ENCODE measurements at regions not wholly inside any gene's neighbourhood (a gene's known extent, or its start where the extent isn't known, plus 50 kb on each side); places are given as distances from the start of the nearest gene placed in this dataset.

DNA sequence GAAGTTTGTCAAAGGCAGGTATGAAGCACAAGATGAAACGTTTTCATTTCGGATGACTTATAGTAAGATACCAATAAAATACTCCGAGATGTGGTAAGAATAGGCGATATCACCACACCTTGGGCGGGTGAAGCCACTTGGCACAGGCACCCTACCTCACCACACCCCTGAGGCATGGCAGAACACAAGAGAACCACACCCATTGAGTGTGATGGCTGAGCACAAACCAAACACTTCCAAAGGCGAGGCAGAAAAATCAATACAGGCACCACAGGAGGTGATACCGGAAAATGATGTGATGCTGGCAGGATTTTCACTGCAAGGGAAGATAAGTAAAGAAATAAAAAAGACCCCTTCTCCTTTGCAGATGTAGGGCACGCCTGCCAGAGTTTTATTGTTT, 332.9 kb upstream of the PRDM1 start:
- H3K27ac ChIP-seq, result no peak overlapping the region
- no peak for DNase-seq
- ATAC-seq, result no peak

GRCh38 chr6:105750089-105750488, 336.0 kb upstream of the PRDM1 start:
- TF ChIP-seq, protein P1, sequence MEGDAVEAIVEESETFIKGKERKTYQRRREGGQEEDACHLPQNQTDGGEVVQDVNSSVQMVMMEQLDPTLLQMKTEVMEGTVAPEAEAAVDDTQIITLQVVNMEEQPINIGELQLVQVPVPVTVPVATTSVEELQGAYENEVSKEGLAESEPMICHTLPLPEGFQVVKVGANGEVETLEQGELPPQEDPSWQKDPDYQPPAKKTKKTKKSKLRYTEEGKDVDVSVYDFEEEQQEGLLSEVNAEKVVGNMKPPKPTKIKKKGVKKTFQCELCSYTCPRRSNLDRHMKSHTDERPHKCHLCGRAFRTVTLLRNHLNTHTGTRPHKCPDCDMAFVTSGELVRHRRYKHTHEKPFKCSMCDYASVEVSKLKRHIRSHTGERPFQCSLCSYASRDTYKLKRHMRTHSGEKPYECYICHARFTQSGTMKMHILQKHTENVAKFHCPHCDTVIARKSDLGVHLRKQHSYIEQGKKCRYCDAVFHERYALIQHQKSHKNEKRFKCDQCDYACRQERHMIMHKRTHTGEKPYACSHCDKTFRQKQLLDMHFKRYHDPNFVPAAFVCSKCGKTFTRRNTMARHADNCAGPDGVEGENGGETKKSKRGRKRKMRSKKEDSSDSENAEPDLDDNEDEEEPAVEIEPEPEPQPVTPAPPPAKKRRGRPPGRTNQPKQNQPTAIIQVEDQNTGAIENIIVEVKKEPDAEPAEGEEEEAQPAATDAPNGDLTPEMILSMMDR (IDR thresholded peaks at IDR 0.05), result no peak
- no peak for TF ChIP-seq POLR2A (IDR thresholded peaks at IDR 0.05)
- Histone ChIP-seq H3K36me3 (replicated peaks in 1 of 2; ENCODE audit: insufficient read depth in 1 of 2, low read depth in 2 of 2) (no peaks in the 10 kb centered on the region), H3K4me1 (no peaks in the 10 kb centered on the region), H3K9me3 (no peaks in the 10 kb centered on the region), H3K27me3 (no peaks in the 10 kb centered on the region), H3K4me3 (no peak overlapping the region), H3K27ac (no peak overlapping the region)
- DNase-seq, result no peak
- intact Hi-C loops (cut with DNase I), result no loop called here
- no peak for ATAC-seq
- WGBS, 2 donors, result 73 to 76% methylated on average over 3 of the region's 3 CpGs

More for the DNA sequence above, 332.9 kb upstream of the PRDM1 start:
- Histone ChIP-seq H3K27me3 (no peaks in the 10 kb centered on the region), H3K36me3 (replicated peaks in 1 of 2; ENCODE audit: insufficient read depth in 1 of 2, low read depth in 2 of 2) (no peaks in the 10 kb centered on the region), H3K4me1 (no peaks in the 10 kb centered on the region), H3K4me3 (no peak overlapping the region), H3K9me3 (no peaks in the 10 kb centered on the region)
- TF ChIP-seq, protein P1 (IDR thresholded peaks at IDR 0.05), result no peak
- no peak for TF ChIP-seq POLR2A (IDR thresholded peaks at IDR 0.05)
- WGBS, 2 donors, result 80 to 83% methylated on average over 8 of the region's 8 CpGs
- intact Hi-C loops (cut with DNase I), result no loop called here

- 58 to 73% methylated on average over 6 of the region's 6 CpGs for WGBS, 2 donors
- DNase-seq, result peak in 1 of 4 donors; percentile 19
Observed at GRCh38 chr6:105748737-105749161, 337.4 kb upstream of the PRDM1 start.

DNA sequence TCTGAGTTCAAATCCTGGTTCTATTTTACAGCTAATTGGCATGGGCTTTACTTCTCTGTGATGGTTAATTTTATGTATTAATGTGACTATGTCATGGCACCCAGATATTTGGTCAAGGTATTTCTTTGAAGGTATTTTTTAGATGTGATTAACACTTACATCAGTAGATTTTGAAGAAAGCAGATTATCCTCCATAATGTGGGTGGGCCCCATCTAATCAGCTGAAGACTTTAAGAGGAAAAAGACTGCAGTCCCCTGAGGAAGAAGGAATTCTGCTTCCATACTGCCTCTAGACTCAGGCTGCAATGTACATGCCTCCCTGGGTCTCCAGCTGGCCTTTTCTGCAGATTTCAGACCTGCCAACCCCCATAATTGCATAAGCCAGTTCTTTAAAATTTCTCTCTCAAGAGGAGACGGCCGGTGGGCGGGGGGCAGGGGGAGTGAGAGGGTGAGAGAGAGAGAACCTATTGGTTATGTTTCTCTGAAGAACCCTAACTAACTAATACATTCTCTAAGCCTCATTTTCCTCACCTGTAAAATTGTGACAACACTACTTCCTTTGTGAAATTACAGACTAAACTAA, 338.2 kb upstream of the PRDM1 start:
- Histone ChIP-seq H3K27ac (no peak overlapping the region), H3K4me3 (no peak overlapping the region), H3K9me3 (no peaks in the 10 kb centered on the region), H3K4me1 (no peaks in the 10 kb centered on the region), H3K27me3 (no peaks in the 10 kb centered on the region), H3K36me3 (replicated peaks in 1 of 2; ENCODE audit: insufficient read depth in 1 of 2, low read depth in 2 of 2) (no peaks in the 10 kb centered on the region)
- 57 to 84% methylated on average over 3 of the region's 3 CpGs for WGBS, 2 donors
- intact Hi-C loops (cut with DNase I), result no loop called here
- TF ChIP-seq, protein P1 (IDR thresholded peaks at IDR 0.05), result no peak
- TF ChIP-seq POLR2A (IDR thresholded peaks at IDR 0.05), result no peak
- no peak for DNase-seq
- ATAC-seq, result no peak

More at GRCh38 chr6:105748737-105749161, 337.4 kb upstream of the PRDM1 start:
- TF ChIP-seq POLR2A (IDR thresholded peaks at IDR 0.05), result no peak
- TF ChIP-seq, protein P1 (IDR thresholded peaks at IDR 0.05), result no peak
- no peak for ATAC-seq
- no peaks in the 10 kb centered on the region for H3K9me3 ChIP-seq
- H3K27ac ChIP-seq, result no peak overlapping the region
- no peaks in the 10 kb centered on the region for H3K4me1 ChIP-seq
- H3K36me3 ChIP-seq (replicated peaks in 1 of 2; ENCODE audit: insufficient read depth in 1 of 2, low read depth in 2 of 2), result no peaks in the 10 kb centered on the region
- no peak overlapping the region for H3K4me3 ChIP-seq
- intact Hi-C loops (cut with DNase I), result no loop called here
- H3K27me3 ChIP-seq, result no peaks in the 10 kb centered on the region

DNA sequence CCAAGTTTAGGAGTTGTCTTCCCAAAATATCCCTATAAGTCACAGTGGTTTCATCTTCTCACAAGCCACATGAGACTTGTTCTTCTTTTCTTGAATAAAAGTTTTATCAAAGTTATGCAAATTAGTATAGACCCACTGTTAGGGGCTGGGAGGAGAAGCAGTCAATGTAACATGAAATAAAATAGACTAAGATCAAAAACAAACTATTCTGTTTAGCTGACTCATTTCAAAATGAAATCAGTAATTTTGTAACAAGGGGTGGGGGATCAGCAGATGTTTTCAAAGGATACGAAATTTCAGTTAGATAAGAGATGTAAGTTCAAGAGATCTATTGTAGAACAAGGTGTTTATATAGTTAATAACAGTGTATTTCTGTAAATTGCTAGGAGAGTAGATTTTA, 339.6 kb upstream of the PRDM1 start:
- no peak for ATAC-seq
- intact Hi-C loops (cut with DNase I), result no loop called here

More for the DNA sequence above, 339.6 kb upstream of the PRDM1 start:
- Histone ChIP-seq H3K27me3 (no peaks in the 10 kb centered on the region), H3K27ac (no peak overlapping the region), H3K36me3 (replicated peaks in 1 of 2; ENCODE audit: insufficient read depth in 1 of 2, low read depth in 2 of 2) (no peaks in the 10 kb centered on the region), H3K4me1 (no peaks in the 10 kb centered on the region), H3K9me3 (no peaks in the 10 kb centered on the region), H3K4me3 (no peak overlapping the region)
- DNase-seq, result no peak
- WGBS, 2 donors, result 36 to 58% methylated on average over 1 of the region's 1 CpG
- TF ChIP-seq, protein P1 (IDR thresholded peaks at IDR 0.05), result no peak
- no peak for TF ChIP-seq POLR2A (IDR thresholded peaks at IDR 0.05)

Measured in body of pancreas (tissue), 4 donors.